T-cell (primary cell): ENCODE measurements at regions not wholly inside any gene's neighbourhood (a gene's known extent, or its start where the extent isn't known, plus 50 kb on each side); places are given as distances from the start of the nearest gene placed in this dataset.

Source experiments
- ATAC-seq, 4 experiments: fragments of 200-7000 bp in 3 of 4; fragments of 150-1000 bp in 1 of 4; cut with Tn5 transposase; replicated peaks in 1 of 4; 1 replicate in 3 of 4; 2 replicates in 1 of 4; pipeline ENCODE4 v1.10.0; 2021; ENCODE audit warnings: moderate library complexity in 3 of 4, mild to moderate bottlenecking in 2 of 4, moderate number of reproducible peaks in 1 of 4
- CTCF ChIA-PET, 2 donors: fragments of 300-600 bp; sonication (Branson Sonifier 250); formaldehyde crosslinking; loops; one replicate each; lab custom pipeline; 2022; ENCODE audit warnings: antibody characterized with exemption in 2 of 2; lab: Charles Lee
- POLR2A ChIA-PET, 2 donors: fragments of 300-600 bp; sonication (Branson Sonifier 250); formaldehyde crosslinking; loops; one replicate each; lab custom pipeline; 2022; ENCODE audit warnings: antibody characterized with exemption in 2 of 2; lab: Charles Lee
- DNase-seq, 35 experiments: peaks; one replicate each; pipeline versions ENCODE4 v3.0.0 to v3.0.0-alpha.2; 2013 to 2023
- H3K27ac ChIP-seq: one replicate; pipeline ENCODE4 v1.5.1; 2013; ENCODE audit warnings: low read length
- H3K27me3 ChIP-seq, 2 experiments: replicated peaks in 1 of 2; 1 replicate in 1 of 2; 2 replicates in 1 of 2; pipeline versions ENCODE4 v1.6.1 to v1.7.0; 2013; ENCODE audit warnings: low read length in 1 of 2, mixed read lengths in 1 of 2; ENCODE audit not compliant: control insufficient read depth in 2 of 2, insufficient read depth in 2 of 2; ENCODE audit errors: extremely low read depth in 1 of 2
- H3K36me3 ChIP-seq, 2 donors: 1 replicate in 1 of 2; 2 replicates in 1 of 2; pipeline versions ENCODE4 v1.6.1 to v1.7.0; 2013; ENCODE audit warnings: low read length in 1 of 2; ENCODE audit not compliant: control insufficient read depth in 2 of 2, insufficient read depth in 1 of 2; ENCODE audit errors: extremely low read depth in 1 of 2
- H3K4me1 ChIP-seq, 2 experiments: 1 replicate in 1 of 2; 2 replicates in 1 of 2; pipeline versions ENCODE4 v1.6.1 to v1.7.0; 2013; ENCODE audit warnings: low read length in 2 of 2, mixed read lengths in 1 of 2; ENCODE audit not compliant: insufficient read depth in 2 of 2, control insufficient read depth in 1 of 2; ENCODE audit errors: extremely low read depth in 1 of 2
- H3K4me3 ChIP-seq, 2 donors: 1 replicate in 1 of 2; 2 replicates in 1 of 2; pipeline versions ENCODE4 v1.5.1 to v1.7.0; 2013; ENCODE audit warnings: mild to moderate bottlenecking in 2 of 2, low read length in 1 of 2, moderate library complexity in 1 of 2; ENCODE audit not compliant: control insufficient read depth in 1 of 2; ENCODE audit errors: extremely low read depth in 1 of 2
- H3K9me3 ChIP-seq: 2 replicates; pipeline ENCODE4 v1.7.0; 2013
- H3K27ac Mint-ChIP-seq, 2 donors: one replicate each; pipeline ENCODE4 v1.8.0; 2020 to 2021; ENCODE audit warnings: mild to moderate bottlenecking in 2 of 2, mixed read lengths in 2 of 2
- H3K27me3 Mint-ChIP-seq, 2 donors: one replicate each; pipeline ENCODE4 v1.8.0; 2021 to 2022; ENCODE audit warnings: mixed read lengths in 2 of 2
- H3K36me3 Mint-ChIP-seq: one replicate; pipeline ENCODE4 v1.8.0; 2021; ENCODE audit warnings: mixed read lengths
- H3K4me1 Mint-ChIP-seq, 3 donors: one replicate each; pipeline ENCODE4 v1.8.0; 2020 to 2022; ENCODE audit warnings: mixed read lengths in 3 of 3, mild to moderate bottlenecking in 1 of 3
- H3K4me3 Mint-ChIP-seq, 3 donors: one replicate each; pipeline ENCODE4 v1.8.0; 2020 to 2022; ENCODE audit warnings: mild to moderate bottlenecking in 3 of 3, mixed read lengths in 3 of 3, moderate library complexity in 3 of 3
- H3K9me3 Mint-ChIP-seq, 3 donors: one replicate each; pipeline ENCODE4 v1.8.0; 2020 to 2022; ENCODE audit warnings: mixed read lengths in 3 of 3
- WGBS: methylation state at CpG from one replicate; pipeline ENCODE4 v1.1.5; 2013; ENCODE audit warnings: missing lambda C conversion rate; ENCODE audit not compliant: insufficient coverage; 5-methylcytosine and 5-hydroxymethylcytosine counted together

- H3K36me3 ChIP-seq, result no peaks in the 10 kb centered on the region
- no peaks in the 10 kb centered on the region for H3K9me3 ChIP-seq
- CTCF ChIA-PET, result no interaction called here
- Mint-ChIP-seq H3K4me3 (no peak overlapping the region), H3K4me1 (no peaks in the 10 kb centered on the region), H3K36me3 (no peaks in the 10 kb centered on the region), H3K27ac (no peak overlapping the region), H3K27me3 (no peaks in the 10 kb centered on the region), H3K9me3 (peaks cover 5 to 11% (median 8%) of the 10 kb centered on the region in 3 donors)
- no peaks in the 10 kb centered on the region for H3K27me3 ChIP-seq
- no peaks in the 10 kb centered on the region for H3K4me1 ChIP-seq
- no peak overlapping the region for H3K4me3 ChIP-seq
- DNase-seq, result no peak
- no peak overlapping the region for H3K27ac ChIP-seq
- 80% methylated on average over 1 of the region's 4 CpGs for WGBS
- ATAC-seq, result no peak
- POLR2A ChIA-PET, result no interaction called here
These were observed 137.2 kb upstream of the ID4 start for GRCh38 chr6:19699932-19700331.

GRCh38 chr6:19705606-19706005, 131.6 kb upstream of the ID4 start:
- CTCF ChIA-PET, result no interaction called here

DNA sequence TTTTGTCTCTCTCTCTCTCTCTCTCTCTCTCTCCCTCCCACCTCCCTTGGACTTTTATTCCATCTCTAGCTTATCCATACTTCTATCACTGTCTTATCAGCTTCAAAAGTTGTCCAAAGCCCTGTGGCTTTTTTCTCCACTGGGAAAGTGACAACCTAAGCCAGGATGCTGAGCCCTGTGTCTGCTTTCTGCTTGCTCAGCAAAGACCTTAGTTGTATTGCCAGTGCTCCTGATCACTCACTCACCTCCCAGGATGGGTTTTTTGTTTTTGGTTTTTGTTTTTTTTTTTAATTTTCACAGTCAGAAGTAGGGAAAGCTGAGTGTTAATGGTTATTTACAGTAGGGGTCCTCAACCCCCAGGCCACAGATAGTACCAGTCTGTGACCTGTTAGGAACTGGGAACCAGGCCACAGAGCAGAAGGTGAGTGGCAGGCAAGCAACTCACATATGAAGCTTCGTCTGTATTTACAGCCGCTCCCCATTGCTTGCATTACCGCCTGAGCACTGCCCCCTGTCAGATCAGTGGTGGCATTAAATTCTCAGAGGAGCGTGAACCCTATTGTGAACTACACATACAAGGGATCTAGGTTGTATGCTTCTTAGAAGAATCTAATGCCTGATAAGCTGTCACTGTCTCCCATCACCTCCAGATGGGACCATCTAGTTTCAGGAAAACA, 125.0 kb upstream of the ID4 start:
- Mint-ChIP-seq H3K36me3 (no peaks in the 10 kb centered on the region), H3K9me3 (no peaks in the 10 kb centered on the region), H3K4me1 (no peaks in the 10 kb centered on the region), H3K4me3 (no peak overlapping the region), H3K27ac (no peak overlapping the region), H3K27me3 (peaks cover 0 to 4% of the 10 kb centered on the region in 2 donors)
- no peak for DNase-seq
- Histone ChIP-seq H3K9me3 (no peaks in the 10 kb centered on the region), H3K4me3 (no peak overlapping the region), H3K27ac (no peak overlapping the region), H3K36me3 (no peaks in the 10 kb centered on the region), H3K27me3 (peaks cover 0 to 3% of the 10 kb centered on the region in 2 experiments), H3K4me1 (no peaks in the 10 kb centered on the region)
- 82% methylated on average over 2 of the region's 4 CpGs for WGBS
- ATAC-seq, result no peak
- ChIA-PET POLR2A (no interaction called here), CTCF (interaction anchor here in 1 of 2 donors (0.6 kb wide), 1 partner anchor 211 kb away, joined by 5 read pairs; no protein-coding TSS in a partner anchor)

More at GRCh38 chr6:19705606-19706005, 131.6 kb upstream of the ID4 start:
- WGBS, result 100% methylated on average over 2 of the region's 5 CpGs
- ATAC-seq (no peak), DNase-seq (no peak)
- Mint-ChIP-seq H3K27me3 (no peaks in the 10 kb centered on the region), H3K4me1 (no peaks in the 10 kb centered on the region), H3K9me3 (no peaks in the 10 kb centered on the region), H3K4me3 (no peak overlapping the region), H3K36me3 (no peaks in the 10 kb centered on the region), H3K27ac (no peak overlapping the region)
- Histone ChIP-seq H3K36me3 (no peaks in the 10 kb centered on the region), H3K27me3 (no peaks in the 10 kb centered on the region), H3K9me3 (no peaks in the 10 kb centered on the region), H3K27ac (no peak overlapping the region), H3K4me1 (no peaks in the 10 kb centered on the region), H3K4me3 (no peak overlapping the region)
- POLR2A ChIA-PET, result interaction anchor here in 1 of 2 donors (0.6 kb wide), 1 partner anchor 49 kb away, joined by 15 read pairs; no protein-coding TSS in a partner anchor

DNA sequence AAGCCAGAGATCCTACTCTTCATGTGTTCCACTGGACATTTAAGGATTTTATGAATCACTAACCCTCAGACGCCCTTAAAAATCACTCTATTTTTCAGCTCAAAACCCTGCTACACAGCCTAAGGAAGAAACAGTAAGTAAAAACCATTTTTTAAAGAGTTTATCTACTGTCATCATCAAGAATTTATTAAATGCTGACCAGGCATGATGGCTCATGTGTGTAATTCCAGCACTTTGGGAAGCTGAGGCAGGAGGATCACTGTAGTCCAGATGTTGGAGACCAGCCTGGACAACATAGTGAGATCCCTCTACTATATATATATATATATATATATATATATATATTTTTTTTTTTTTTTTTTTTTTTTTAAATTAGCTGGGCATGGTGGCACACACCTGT, 124.2 kb upstream of the ID4 start:
- ATAC-seq, result no peak
- CTCF ChIA-PET, result no interaction called here

DNA sequence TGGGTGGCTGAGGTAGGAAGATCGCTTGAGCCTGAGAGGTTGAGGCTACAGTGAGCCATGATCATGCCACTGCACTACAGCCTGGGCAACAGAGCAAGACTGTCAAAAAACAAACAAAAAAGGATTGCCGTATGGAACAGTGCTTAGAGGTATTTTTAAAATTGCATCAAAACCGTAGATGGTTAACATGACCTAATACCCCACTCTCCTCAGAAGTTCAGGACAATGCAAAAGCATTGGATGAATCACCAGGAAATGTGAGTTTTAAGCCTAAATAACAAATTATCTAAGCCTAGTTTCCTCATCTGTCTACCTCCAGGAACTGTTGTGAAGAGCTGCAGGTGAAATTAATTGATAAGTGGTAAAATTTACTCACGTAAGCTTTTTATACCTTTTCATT, 123.8 kb upstream of the ID4 start:
- 100% methylated on average over 1 of the region's 4 CpGs for WGBS
- peaks cover 0 to 7% of the 10 kb centered on the region in 2 donors for H3K27me3 Mint-ChIP-seq
- H3K4me3 Mint-ChIP-seq, result no peak overlapping the region
- no peaks in the 10 kb centered on the region for H3K36me3 ChIP-seq
- ChIA-PET CTCF (no interaction called here), POLR2A (no interaction called here)
- no peaks in the 10 kb centered on the region for H3K4me1 ChIP-seq
- no peak overlapping the region for H3K4me3 ChIP-seq
- H3K36me3 Mint-ChIP-seq, result no peaks in the 10 kb centered on the region
- H3K9me3 ChIP-seq, result no peaks in the 10 kb centered on the region
- ATAC-seq (no peak), DNase-seq (no peak)
- H3K4me1 Mint-ChIP-seq, result no peaks in the 10 kb centered on the region
- H3K9me3 Mint-ChIP-seq, result no peaks in the 10 kb centered on the region
- peaks cover 0 to 3% of the 10 kb centered on the region in 2 experiments for H3K27me3 ChIP-seq
- no peak overlapping the region for H3K27ac ChIP-seq
- no peak overlapping the region for H3K27ac Mint-ChIP-seq

More for the DNA sequence above, 124.2 kb upstream of the ID4 start:
- H3K27ac Mint-ChIP-seq, result no peak overlapping the region
- no peaks in the 10 kb centered on the region for H3K4me1 Mint-ChIP-seq
- no CpG with 5 or more reads among the region's 1 CpG for WGBS
- H3K36me3 ChIP-seq, result no peaks in the 10 kb centered on the region
- no peaks in the 10 kb centered on the region for H3K36me3 Mint-ChIP-seq
- H3K27me3 ChIP-seq, result peaks cover 0 to 3% of the 10 kb centered on the region in 2 experiments
- no peaks in the 10 kb centered on the region for H3K9me3 ChIP-seq
- DNase-seq, result no peak
- no peaks in the 10 kb centered on the region for H3K9me3 Mint-ChIP-seq
- H3K4me3 Mint-ChIP-seq, result no peak overlapping the region
- no peak overlapping the region for H3K27ac ChIP-seq
- H3K27me3 Mint-ChIP-seq, result peaks cover 0 to 4% of the 10 kb centered on the region in 2 donors
- no peak overlapping the region for H3K4me3 ChIP-seq
- no peaks in the 10 kb centered on the region for H3K4me1 ChIP-seq
- POLR2A ChIA-PET, result no interaction called here

DNA sequence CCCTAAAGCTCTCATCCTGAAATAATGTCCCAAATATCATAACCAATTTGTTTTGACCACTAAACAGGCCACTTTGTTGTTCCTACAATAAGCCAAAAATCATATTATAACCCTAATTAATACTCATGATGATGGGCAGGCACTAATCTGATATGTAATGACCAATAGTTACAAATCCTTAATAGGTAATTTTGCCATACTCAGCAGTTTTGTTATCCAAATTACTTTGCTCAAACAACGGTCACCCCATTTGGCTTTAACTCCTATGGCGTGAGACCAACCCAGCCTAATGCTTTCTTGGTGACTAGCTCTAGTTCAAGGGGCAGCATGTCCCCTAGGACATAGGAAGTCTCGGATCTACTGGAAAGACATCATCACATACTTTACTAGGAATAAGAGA, 123.2 kb upstream of the ID4 start:
- Mint-ChIP-seq H3K27me3 (peaks cover 0 to 7% of the 10 kb centered on the region in 2 donors), H3K9me3 (no peaks in the 10 kb centered on the region), H3K36me3 (no peaks in the 10 kb centered on the region), H3K27ac (no peak overlapping the region), H3K4me1 (no peaks in the 10 kb centered on the region), H3K4me3 (no peak overlapping the region)
- ATAC-seq (no peak), DNase-seq (no peak)
- Histone ChIP-seq H3K9me3 (no peaks in the 10 kb centered on the region), H3K4me1 (no peaks in the 10 kb centered on the region), H3K4me3 (no peak overlapping the region), H3K27ac (no peak overlapping the region), H3K27me3 (peaks cover 0 to 3% of the 10 kb centered on the region in 2 experiments), H3K36me3 (no peaks in the 10 kb centered on the region)
- 90% methylated on average over 2 of the region's 3 CpGs for WGBS
- POLR2A ChIA-PET, result no interaction called here
- CTCF ChIA-PET, result no interaction called here
